IMR-90 (cell line): ENCODE measurements at regions not wholly inside any gene's neighbourhood (a gene's known extent, or its start where the extent isn't known, plus 50 kb on each side); places are given as distances from the start of the nearest gene placed in this dataset.

Source experiments
- ATAC-seq: fragments of 200-7000 bp; cut with Tn5 transposase; 2 replicates; pipeline ENCODE4 v1.9.1; 2020; ENCODE audit warnings: low read depth, mild to moderate bottlenecking, moderate library complexity
- BruUV-seq: library from RNA; stranded (reverse); fragments of 400-500 nt; replicated peaks from 2 replicates; lab custom pipeline; 2021; lab: Mats Ljungman, UMichigan
- CTCF ChIA-PET: fragments of 300-600 bp; formaldehyde crosslinking; extraction: SDS; loops from one replicate; lab custom pipeline; 2021; ENCODE audit warnings: antibody characterized with exemption; lab: Yijun Ruan, JAX
- POLR2A ChIA-PET: fragments of 300-600 bp; sonication (Branson Sonifier 250); formaldehyde crosslinking; loops from one replicate; lab custom pipeline; 2022; ENCODE audit warnings: antibody characterized with exemption; ENCODE audit not compliant: unreplicated experiment; lab: Charles Lee
- DNase-seq: peaks from one replicate; pipeline ENCODE4 v3.0.0; 2013
- H2AFZ ChIP-seq: replicated peaks from 2 replicates; pipeline ENCODE3; 2013; ENCODE audit warnings: low read length, mild to moderate bottlenecking; ENCODE audit not compliant: poor library complexity
- H2AK5ac ChIP-seq: 2 replicates; pipeline ENCODE4 v1.6.1; 2013; ENCODE audit warnings: low read depth, low read length, inconsistent platforms
- H2AK9ac ChIP-seq: replicated peaks from 2 replicates; pipeline ENCODE3; 2013; ENCODE audit warnings: mild to moderate bottlenecking, low read depth, low read length, moderate library complexity; ENCODE audit not compliant: poor library complexity
- H2BK120ac ChIP-seq: 2 replicates; pipeline ENCODE4 v1.6.1; 2013; ENCODE audit warnings: low read depth, low read length, inconsistent platforms
- H2BK15ac ChIP-seq: 3 replicates; pipeline ENCODE4 v1.6.1; 2013; ENCODE audit warnings: low read depth, low read length, inconsistent platforms
- H2BK20ac ChIP-seq: 2 replicates; pipeline ENCODE4 v1.6.1; 2013; ENCODE audit warnings: low read depth, mild to moderate bottlenecking, inconsistent platforms, low read length, moderate library complexity
- H2BK5ac ChIP-seq: 2 replicates; pipeline ENCODE4 v1.6.1; 2013; ENCODE audit warnings: mild to moderate bottlenecking, low read depth, low read length, inconsistent platforms; ENCODE audit not compliant: poor library complexity, severe bottlenecking
- H3K14ac ChIP-seq: replicated peaks from 2 replicates; pipeline ENCODE4 v1.6.1; 2013; ENCODE audit warnings: low read depth, low read length, inconsistent platforms
- H3K18ac ChIP-seq: 2 replicates; pipeline ENCODE4 v1.6.1; 2013; ENCODE audit warnings: low read depth, low read length, control low read depth
- H3K23ac ChIP-seq: 2 replicates; pipeline ENCODE4 v1.6.1; 2013; ENCODE audit warnings: low read depth, low read length, inconsistent platforms
- H3K27ac ChIP-seq: 2 replicates; pipeline ENCODE4 v1.5.1; 2013; ENCODE audit warnings: mild to moderate bottlenecking, control low read depth, low read length; ENCODE audit not compliant: insufficient read depth
- H3K27me3 ChIP-seq: 2 replicates; pipeline ENCODE4 v1.6.1; 2013; ENCODE audit warnings: low read length; ENCODE audit not compliant: control insufficient read depth, insufficient read depth
- H3K36me3 ChIP-seq: 2 replicates; pipeline ENCODE4 v1.6.1; 2013; ENCODE audit warnings: low read length, mixed read lengths; ENCODE audit not compliant: control insufficient read depth, insufficient read depth
- H3K4ac ChIP-seq: 2 replicates; pipeline ENCODE4 v1.6.1; 2013; ENCODE audit warnings: low read depth, low read length, inconsistent platforms
- H3K4me1 ChIP-seq: 2 replicates; pipeline ENCODE4 v1.6.1; 2013; ENCODE audit warnings: low read length, mixed read lengths; ENCODE audit not compliant: control insufficient read depth, insufficient read depth
- H3K4me2 ChIP-seq: 2 replicates; pipeline ENCODE4 v1.6.1; 2013; ENCODE audit warnings: low read depth, mild to moderate bottlenecking, control low read depth, low read length, moderate library complexity
- H3K4me3 ChIP-seq: 2 replicates; pipeline ENCODE4 v1.5.1; 2013; ENCODE audit warnings: low read depth, mild to moderate bottlenecking, control low read depth, low read length, moderate library complexity; ENCODE audit not compliant: insufficient read depth
- H3K56ac ChIP-seq: 2 replicates; pipeline ENCODE4 v1.6.1; 2013; ENCODE audit warnings: low read length, inconsistent platforms; ENCODE audit not compliant: insufficient read depth; ENCODE audit errors: extremely low read depth
- H3K79me1 ChIP-seq, 2 experiments: 2 replicates each; pipeline ENCODE4 v1.6.1; 2013; ENCODE audit warnings: low read length in 2 of 2, inconsistent platforms in 1 of 2, low read depth in 1 of 2
- H3K9ac ChIP-seq: 2 replicates; pipeline ENCODE4 v1.6.1; 2013; ENCODE audit warnings: low read depth, low read length, control low read depth
- H3K9me1 ChIP-seq: 2 replicates; pipeline ENCODE4 v1.6.1; 2013; ENCODE audit warnings: low read length, inconsistent platforms; ENCODE audit not compliant: insufficient read depth
- H3K9me3 ChIP-seq: 2 replicates; pipeline ENCODE4 v1.6.1; 2013; ENCODE audit warnings: low read length; ENCODE audit not compliant: control insufficient read depth, insufficient read depth
- H4K20me1 ChIP-seq: 2 replicates; pipeline ENCODE4 v1.6.1; 2013; ENCODE audit warnings: low read length, inconsistent platforms; ENCODE audit not compliant: insufficient read depth
- H4K5ac ChIP-seq: 2 replicates; pipeline ENCODE4 v1.6.1; 2013; ENCODE audit warnings: mild to moderate bottlenecking, low read depth, low read length, control low read depth
- H4K8ac ChIP-seq, 2 experiments: 2 replicates each; pipeline ENCODE4 v1.6.1; 2013; ENCODE audit warnings: low read depth in 2 of 2, low read length in 2 of 2, control low read depth in 1 of 2, inconsistent platforms in 1 of 2
- H4K91ac ChIP-seq: 2 replicates; pipeline ENCODE4 v1.6.1; 2013; ENCODE audit warnings: low read depth, low read length, inconsistent platforms; ENCODE audit not compliant: insufficient read depth
- BHLHE40 ChIP-seq: fragments of 150-350 bp; IDR thresholded peaks from 2 replicates; pipeline ENCODE4 v1.6.1; 2016; ENCODE audit warnings: mild to moderate bottlenecking, low read depth, low read length
- CEBPB ChIP-seq: IDR thresholded peaks from 2 replicates; pipeline ENCODE4 v1.6.1; 2012; ENCODE audit warnings: low read depth, low read length, improper control_type of control experiment
- CHD1 ChIP-seq: IDR thresholded peaks from 2 replicates; pipeline ENCODE4 v1.6.1; 2012; ENCODE audit warnings: low read depth, low read length, improper control_type of control experiment
- FOS ChIP-seq: fragments of 150-350 bp; IDR thresholded peaks from 2 replicates; pipeline ENCODE4 v1.6.1; 2016; ENCODE audit warnings: low read depth, low read length
- MAFK ChIP-seq: IDR thresholded peaks from 2 replicates; pipeline ENCODE4 v1.6.1; 2012; ENCODE audit warnings: low read depth, low read length, improper control_type of control experiment
- MAZ ChIP-seq: IDR thresholded peaks from 2 replicates; pipeline ENCODE4 v1.6.1; 2012; ENCODE audit warnings: low read depth, mild to moderate bottlenecking, low read length, improper control_type of control experiment, moderate library complexity, borderline replicate concordance
- MXI1 ChIP-seq: IDR thresholded peaks from 2 replicates; pipeline ENCODE4 v1.6.1; 2012; ENCODE audit warnings: low read depth, mild to moderate bottlenecking, low read length, moderate library complexity, borderline replicate concordance
- NFE2L2 ChIP-seq: fragments of 150-350 bp; IDR thresholded peaks from 2 replicates; pipeline ENCODE4 v1.6.1; 2016; ENCODE audit warnings: low read depth, mild to moderate bottlenecking, low read length
- POLR2A ChIP-seq: IDR thresholded peaks from 2 replicates; pipeline ENCODE4 v1.6.1; 2012; ENCODE audit warnings: mild to moderate bottlenecking, low read depth, low read length
- RAD21 ChIP-seq: IDR thresholded peaks from 2 replicates; pipeline ENCODE4 v1.6.1; 2012; ENCODE audit warnings: low read length, improper control_type of control experiment
- RCOR1 ChIP-seq: IDR thresholded peaks from 2 replicates; pipeline ENCODE4 v1.6.1; 2012; ENCODE audit warnings: mild to moderate bottlenecking, low read length, improper control_type of control experiment; ENCODE audit not compliant: insufficient replicate concordance
- RFX5 ChIP-seq: IDR thresholded peaks from 2 replicates; pipeline ENCODE4 v1.8.0; 2012; ENCODE audit warnings: low read depth, mild to moderate bottlenecking, low read length, moderate library complexity
- SMC3 ChIP-seq: fragments of 150-350 bp; IDR thresholded peaks from 2 replicates; pipeline ENCODE4 v1.6.1; 2016; ENCODE audit warnings: low read depth, mild to moderate bottlenecking, antibody characterized with exemption, low read length, moderate library complexity
- WGBS, 2 experiments: methylation state at CpG; one replicate each; pipeline versions ENCODE4 v1.1.5 to v1.1.7; 2013; ENCODE audit warnings: missing lambda C conversion rate in 2 of 2; ENCODE audit not compliant: insufficient read length in 1 of 2; ENCODE audit errors: extremely low coverage in 2 of 2; 5-methylcytosine and 5-hydroxymethylcytosine counted together
- dilution Hi-C: fragments of 300-500 bp; cut with HindIII; formaldehyde crosslinking; loops from one replicate; pipeline ENCODE4 v1.14.3; 2018; ENCODE audit warnings: low sequenced_read_pairs; ENCODE audit not compliant: unreplicated experiment
- in situ Hi-C: fragments of 300-500 bp; cut with MboI; formaldehyde crosslinking; loops from 3 replicates; pipeline ENCODE4 v1.14.3; 2019; ENCODE audit warnings: low sequenced_read_pairs, inconsistent platforms, mixed read lengths
- intact Hi-C: fragments of 100-400 bp; cut with micrococcal nuclease; formaldehyde crosslinking; loops from 2 replicates; pipeline ENCODE4 v1.10.0; 2022
- TF ChIP-seq, protein P1 (sequence below): conservative IDR thresholded peaks from 2 replicates; pipeline ENCODE4 v1.5.1; 2012; ENCODE audit warnings: mild to moderate bottlenecking, low read depth, low read length, improper control_type of control experiment
- TF ChIP-seq, protein P2 (sequence below): fragments of 150-350 bp; IDR thresholded peaks from 2 replicates; pipeline ENCODE4 v1.6.1; 2016; ENCODE audit warnings: low read depth, mild to moderate bottlenecking, low read length, moderate library complexity, borderline replicate concordance
- TF ChIP-seq, protein P3 (sequence below): fragments of 150-350 bp; IDR thresholded peaks from 2 replicates; pipeline ENCODE4 v1.6.1; 2017; ENCODE audit warnings: mild to moderate bottlenecking, antibody characterized with exemption, low read length, low read depth

DNA sequence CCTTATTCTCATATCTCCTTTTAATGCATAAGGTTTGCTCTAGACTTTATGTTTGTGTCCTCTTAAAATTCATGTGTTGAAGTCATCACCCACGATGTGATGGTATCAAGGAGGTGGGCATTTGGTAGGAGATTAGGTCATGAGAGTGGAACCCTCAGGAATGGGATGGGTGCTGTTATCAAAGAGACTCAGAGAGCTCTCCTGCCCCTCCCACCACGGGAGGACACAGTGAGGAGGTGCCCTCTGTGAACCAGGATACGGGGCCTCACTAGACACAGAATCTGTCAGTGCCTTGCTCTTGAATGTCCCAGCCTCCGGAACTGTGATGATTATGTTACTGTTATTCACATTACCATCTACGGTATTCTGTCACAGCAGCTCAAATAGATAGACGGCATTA lies 359.0 kb downstream of the IRX1 start:
- no peak overlapping the region for H3K9ac ChIP-seq
- no peaks in the 10 kb centered on the region for H3K9me1 ChIP-seq
- H2BK15ac ChIP-seq, result no peak overlapping the region
- no peak overlapping the region for H2AK5ac ChIP-seq
- TF ChIP-seq POLR2A, result no peak
- TF ChIP-seq, protein P1, sequence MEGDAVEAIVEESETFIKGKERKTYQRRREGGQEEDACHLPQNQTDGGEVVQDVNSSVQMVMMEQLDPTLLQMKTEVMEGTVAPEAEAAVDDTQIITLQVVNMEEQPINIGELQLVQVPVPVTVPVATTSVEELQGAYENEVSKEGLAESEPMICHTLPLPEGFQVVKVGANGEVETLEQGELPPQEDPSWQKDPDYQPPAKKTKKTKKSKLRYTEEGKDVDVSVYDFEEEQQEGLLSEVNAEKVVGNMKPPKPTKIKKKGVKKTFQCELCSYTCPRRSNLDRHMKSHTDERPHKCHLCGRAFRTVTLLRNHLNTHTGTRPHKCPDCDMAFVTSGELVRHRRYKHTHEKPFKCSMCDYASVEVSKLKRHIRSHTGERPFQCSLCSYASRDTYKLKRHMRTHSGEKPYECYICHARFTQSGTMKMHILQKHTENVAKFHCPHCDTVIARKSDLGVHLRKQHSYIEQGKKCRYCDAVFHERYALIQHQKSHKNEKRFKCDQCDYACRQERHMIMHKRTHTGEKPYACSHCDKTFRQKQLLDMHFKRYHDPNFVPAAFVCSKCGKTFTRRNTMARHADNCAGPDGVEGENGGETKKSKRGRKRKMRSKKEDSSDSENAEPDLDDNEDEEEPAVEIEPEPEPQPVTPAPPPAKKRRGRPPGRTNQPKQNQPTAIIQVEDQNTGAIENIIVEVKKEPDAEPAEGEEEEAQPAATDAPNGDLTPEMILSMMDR, result no peak
- no peak for TF ChIP-seq CHD1
- TF ChIP-seq BHLHE40, result no peak
- TF ChIP-seq, protein P2, sequence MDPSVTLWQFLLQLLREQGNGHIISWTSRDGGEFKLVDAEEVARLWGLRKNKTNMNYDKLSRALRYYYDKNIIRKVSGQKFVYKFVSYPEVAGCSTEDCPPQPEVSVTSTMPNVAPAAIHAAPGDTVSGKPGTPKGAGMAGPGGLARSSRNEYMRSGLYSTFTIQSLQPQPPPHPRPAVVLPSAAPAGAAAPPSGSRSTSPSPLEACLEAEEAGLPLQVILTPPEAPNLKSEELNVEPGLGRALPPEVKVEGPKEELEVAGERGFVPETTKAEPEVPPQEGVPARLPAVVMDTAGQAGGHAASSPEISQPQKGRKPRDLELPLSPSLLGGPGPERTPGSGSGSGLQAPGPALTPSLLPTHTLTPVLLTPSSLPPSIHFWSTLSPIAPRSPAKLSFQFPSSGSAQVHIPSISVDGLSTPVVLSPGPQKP, result no peak
- no peak for TF ChIP-seq RFX5
- TF ChIP-seq RAD21, result no peak
- no peak for TF ChIP-seq MXI1
- TF ChIP-seq CEBPB, result no peak
- TF ChIP-seq NFE2L2, result no peak
- no peak for TF ChIP-seq MAFK
- TF ChIP-seq MAZ, result no peak
- no peak for TF ChIP-seq FOS
- no peak for TF ChIP-seq SMC3
- TF ChIP-seq, protein P3, sequence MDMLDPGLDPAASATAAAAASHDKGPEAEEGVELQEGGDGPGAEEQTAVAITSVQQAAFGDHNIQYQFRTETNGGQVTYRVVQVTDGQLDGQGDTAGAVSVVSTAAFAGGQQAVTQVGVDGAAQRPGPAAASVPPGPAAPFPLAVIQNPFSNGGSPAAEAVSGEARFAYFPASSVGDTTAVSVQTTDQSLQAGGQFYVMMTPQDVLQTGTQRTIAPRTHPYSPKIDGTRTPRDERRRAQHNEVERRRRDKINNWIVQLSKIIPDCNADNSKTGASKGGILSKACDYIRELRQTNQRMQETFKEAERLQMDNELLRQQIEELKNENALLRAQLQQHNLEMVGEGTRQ, result no peak
- TF ChIP-seq RCOR1, result no peak
- no peak overlapping the region for H3K56ac ChIP-seq
- ATAC-seq (no peak), DNase-seq (no peak)
- no peaks in the 10 kb centered on the region for H3K79me1 ChIP-seq
- POLR2A ChIA-PET, result no interaction called here
- H3K18ac ChIP-seq, result no peak overlapping the region
- no peak overlapping the region for H3K27ac ChIP-seq
- no peak overlapping the region for H4K91ac ChIP-seq
- H4K20me1 ChIP-seq, result no peaks in the 10 kb centered on the region
- BruUV-seq, result no TSS peak
- no peak overlapping the region for H3K4ac ChIP-seq
- WGBS, 2 experiments, result 0% methylated on average over 1 of the region's 6 CpGs; no CpG with 5 or more reads in 1 of the 2 experiments
- H2BK20ac ChIP-seq, result no peak overlapping the region
- H4K5ac ChIP-seq, result no peak overlapping the region
- H3K27me3 ChIP-seq, result no peaks in the 10 kb centered on the region
- H3K23ac ChIP-seq, result no peak overlapping the region
- no peak overlapping the region for H2BK120ac ChIP-seq
- no peak overlapping the region for H2AFZ ChIP-seq
- intact Hi-C loops, result no loop called here
- H2BK5ac ChIP-seq, result no peak overlapping the region
- dilution Hi-C loops, result no loop called here
- H3K14ac ChIP-seq, result no peak overlapping the region
- no peak overlapping the region for H3K4me3 ChIP-seq
- no peak overlapping the region for H2AK9ac ChIP-seq
- peaks cover 33% of the 10 kb centered on the region for H3K9me3 ChIP-seq
- CTCF ChIA-PET, result no interaction called here
- no peak overlapping the region for H3K4me2 ChIP-seq
- no peak overlapping the region for H4K8ac ChIP-seq
- no peaks in the 10 kb centered on the region for H3K36me3 ChIP-seq
- in situ Hi-C loops, result no loop called here
- H3K4me1 ChIP-seq, result no peaks in the 10 kb centered on the region
